HUDEP-2 (cell line): ENCODE measurements at regions not wholly inside any gene's neighbourhood (a gene's known extent, or its start where the extent isn't known, plus 50 kb on each side); places are given as distances from the start of the nearest gene placed in this dataset.
"Not testable (repeated sequence)": the region's sequence is repeated elsewhere in the genome, so short reads cannot be mapped to it uniquely, and the experiment has no call there.

ENCODE experiments used
- DNase-seq, 76 experiments: peaks; one replicate each; lab custom pipeline; 2025; ENCODE audit not compliant: unreplicated experiment in 76 of 76; lab: John Stamatoyannopoulos, UW

GRCh38 chr4:19470001-19470400, 781.7 kb upstream of the SLIT2 start:
- not testable (repeated sequence) for DNase-seq

GRCh38 chr4:19462117-19462516, 789.6 kb upstream of the SLIT2 start:
- DNase-seq: no peak

GRCh38 chr4:19455850-19456602, 795.7 kb upstream of the SLIT2 start:
- no peak for DNase-seq

GRCh38 chr4:19455196-19455595, 796.5 kb upstream of the SLIT2 start:
- DNase-seq: no peak

GRCh38 chr4:19438233-19438632, 813.5 kb upstream of the SLIT2 start:
- DNase-seq: no peak

GRCh38 chr4:19437008-19437407, 814.7 kb upstream of the SLIT2 start:
- no peak for DNase-seq

- DNase-seq: no peak
Observed at GRCh38 chr4:19429684-19430083, 822.0 kb upstream of the SLIT2 start.

GRCh38 chr4:19425146-19425545, 826.6 kb upstream of the SLIT2 start:
- no peak for DNase-seq

GRCh38 chr4:19417256-19417655, 834.4 kb upstream of the SLIT2 start:
- no peak for DNase-seq

GRCh38 chr4:19416146-19416545, 835.6 kb upstream of the SLIT2 start:
- no peak for DNase-seq

- no peak for DNase-seq
Observed at GRCh38 chr4:19408490-19408889, 843.2 kb upstream of the SLIT2 start.

GRCh38 chr4:19406789-19407188, 844.9 kb upstream of the SLIT2 start:
- no peak for DNase-seq

GRCh38 chr4:19403786-19404370, 847.8 kb upstream of the SLIT2 start:
- DNase-seq: no peak

GRCh38 chr4:19402581-19403065, 849.1 kb upstream of the SLIT2 start:
- DNase-seq: no peak

GRCh38 chr4:19401301-19402080, 850.2 kb upstream of the SLIT2 start:
- DNase-seq: no peak

GRCh38 chr4:19400820-19401219, 850.9 kb upstream of the SLIT2 start:
- DNase-seq: no peak

GRCh38 chr4:19399001-19399400, 852.7 kb upstream of the SLIT2 start:
- DNase-seq: no peak

- DNase-seq: no peak
Observed at GRCh38 chr4:19386786-19387185, 864.9 kb upstream of the SLIT2 start.

GRCh38 chr4:19382993-19383756, 868.5 kb upstream of the SLIT2 start:
- DNase-seq: no peak

- no peak for DNase-seq
Observed at GRCh38 chr4:19381068-19381467, 870.6 kb upstream of the SLIT2 start.

- no peak for DNase-seq
Observed at GRCh38 chr4:19380600-19380999, 871.1 kb upstream of the SLIT2 start.
